Common myeloid progenitor, CD34-positive (primary cell): ENCODE measurements at regions not wholly inside any gene's neighbourhood (a gene's known extent, or its start where the extent isn't known, plus 50 kb on each side); places are given as distances from the start of the nearest gene placed in this dataset.

ENCODE experiments used
- CTCF ChIA-PET: fragments of 350-600 bp; sonication (Branson Sonifier 250); formaldehyde crosslinking; loops from one replicate; lab custom pipeline; 2021; ENCODE audit warnings: antibody characterized with exemption; lab: Charles Lee
- POLR2A ChIA-PET: fragments of 350-600 bp; sonication (Branson Sonifier 250); formaldehyde crosslinking; loops from one replicate; lab custom pipeline; 2021; ENCODE audit warnings: antibody characterized with exemption; lab: Charles Lee
- DNase-seq, 3 donors: peaks; one replicate each; pipeline versions ENCODE4 v3.0.0 to v3.0.0-alpha.2; 2013
- H3K27ac ChIP-seq, 2 experiments: 1 replicate in 1 of 2; 2 replicates in 1 of 2; pipeline ENCODE4 v1.7.0; 2013; ENCODE audit warnings: inconsistent platforms in 2 of 2, low read length in 2 of 2, mild to moderate bottlenecking in 2 of 2, low read depth in 1 of 2, moderate library complexity in 1 of 2; ENCODE audit not compliant: severe bottlenecking in 2 of 2, insufficient read depth in 1 of 2, poor library complexity in 1 of 2
- H3K27me3 ChIP-seq, 5 experiments: replicated peaks in 2 of 5; 1 replicate in 3 of 5; 2 replicates in 2 of 5; pipeline versions ENCODE4 v1.6.1 to v1.7.0; 2013; ENCODE audit warnings: low read length in 4 of 5, mild to moderate bottlenecking in 2 of 5, moderate library complexity in 2 of 5, inconsistent platforms in 1 of 5; ENCODE audit not compliant: insufficient read depth in 5 of 5, control insufficient read depth in 4 of 5
- H3K36me3 ChIP-seq, 4 experiments: 1 replicate in 2 of 4; 2 replicates in 2 of 4; pipeline versions ENCODE4 v1.6.1 to v1.7.0; 2013; ENCODE audit warnings: low read length in 3 of 4, control low read depth in 1 of 4, mild to moderate bottlenecking in 1 of 4; ENCODE audit not compliant: control insufficient read depth in 4 of 4, insufficient read depth in 4 of 4
- H3K4me1 ChIP-seq, 4 experiments: 1 replicate in 3 of 4; 2 replicates in 1 of 4; pipeline versions ENCODE4 v1.6.1 to v1.7.1; 2013; ENCODE audit warnings: low read length in 3 of 4, mild to moderate bottlenecking in 3 of 4, control low read depth in 1 of 4, inconsistent platforms in 1 of 4, moderate library complexity in 1 of 4; ENCODE audit not compliant: control insufficient read depth in 4 of 4, insufficient read depth in 4 of 4; ENCODE audit errors: control extremely low read depth in 1 of 4
- H3K4me3 ChIP-seq, 7 experiments: 1 replicate in 4 of 7; 2 replicates in 3 of 7; pipeline versions ENCODE4 v1.5.1 to v1.7.0; 2013; ENCODE audit warnings: mild to moderate bottlenecking in 7 of 7, low read length in 6 of 7, moderate library complexity in 6 of 7, inconsistent platforms in 2 of 7, low read depth in 2 of 7, control low read depth in 1 of 7; ENCODE audit not compliant: insufficient read depth in 4 of 7, control insufficient read depth in 1 of 7; ENCODE audit errors: extremely low read depth in 1 of 7
- H3K9me3 ChIP-seq, 5 experiments: 1 replicate in 4 of 5; 2 replicates in 1 of 5; pipeline versions ENCODE4 v1.6.1 to v1.7.1; 2013; ENCODE audit warnings: low read length in 4 of 5, mild to moderate bottlenecking in 2 of 5, inconsistent platforms in 1 of 5, low read depth in 1 of 5, moderate library complexity in 1 of 5; ENCODE audit not compliant: control insufficient read depth in 4 of 5, insufficient read depth in 2 of 5; ENCODE audit errors: control extremely low read depth in 1 of 5
- WGBS: methylation state at CpG from one replicate; pipeline ENCODE4 v1.1.5; 2013; ENCODE audit not compliant: insufficient coverage; 5-methylcytosine and 5-hydroxymethylcytosine counted together

DNA sequence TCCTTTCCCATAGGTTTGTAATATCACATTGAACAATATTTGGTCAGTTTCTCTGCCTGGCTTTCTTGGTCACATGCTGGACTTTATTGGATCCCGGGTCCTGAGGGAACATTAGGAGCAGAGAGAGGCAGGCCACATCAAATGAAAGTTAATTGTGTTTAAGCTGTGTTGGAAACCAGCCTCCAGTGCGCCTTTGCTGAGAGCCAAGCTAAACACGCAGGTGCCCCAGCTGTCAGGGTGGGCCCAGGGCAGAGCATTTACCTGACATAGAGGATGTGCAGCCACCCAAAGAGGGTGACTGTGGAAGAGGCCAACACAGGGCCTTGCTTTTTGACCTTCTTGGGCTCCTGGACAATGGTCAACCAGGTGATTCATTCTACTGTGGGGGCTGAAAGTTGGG lies 149.3 kb downstream of the EBLN2 start:
- ChIA-PET POLR2A (no interaction called here), CTCF (no interaction called here)
- H3K4me1 ChIP-seq: no peaks in the 10 kb centered on the region
- no peak for DNase-seq
- H3K27ac ChIP-seq: no peak overlapping the region
- H3K9me3 ChIP-seq: no peaks in the 10 kb centered on the region
- WGBS: 93% methylated on average over 3 of the region's 3 CpGs
- H3K36me3 ChIP-seq: no peaks in the 10 kb centered on the region
- no peaks in the 10 kb centered on the region for H3K27me3 ChIP-seq
- no peak overlapping the region for H3K4me3 ChIP-seq

GRCh38 chr3:73212683-73213082 lies 151.2 kb downstream of the EBLN2 start:
- no peak for DNase-seq
- Histone ChIP-seq H3K36me3 (no peaks in the 10 kb centered on the region), H3K4me1 (no peaks in the 10 kb centered on the region), H3K27ac (no peak overlapping the region), H3K9me3 (no peaks in the 10 kb centered on the region), H3K27me3 (no peaks in the 10 kb centered on the region), H3K4me3 (no peak overlapping the region)
- POLR2A ChIA-PET: no interaction called here
- CTCF ChIA-PET: no interaction called here
- WGBS: no CpG with 5 or more reads among the region's 3 CpGs

DNA sequence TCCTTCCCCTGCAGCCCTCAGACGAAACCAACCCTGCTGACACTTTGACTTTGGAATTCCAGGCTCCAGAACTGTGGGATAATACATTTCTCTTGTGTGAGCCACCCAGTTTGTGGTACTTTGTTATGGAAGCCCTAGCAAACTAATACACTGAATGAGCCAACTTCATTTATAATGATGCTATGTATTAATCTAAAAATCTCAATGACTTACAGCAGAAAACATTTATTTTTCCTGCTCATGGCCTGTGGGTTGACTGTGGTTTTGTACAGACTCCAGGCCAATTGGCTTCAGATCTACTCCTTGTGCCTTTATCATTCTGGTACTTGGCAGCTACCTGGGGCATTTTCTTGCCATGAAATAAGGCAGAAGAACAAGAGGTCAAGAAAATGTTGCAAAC lies 152.4 kb downstream of the EBLN2 start:
- Histone ChIP-seq H3K9me3 (no peaks in the 10 kb centered on the region), H3K36me3 (no peaks in the 10 kb centered on the region), H3K4me1 (no peaks in the 10 kb centered on the region), H3K27ac (no peak overlapping the region), H3K27me3 (no peaks in the 10 kb centered on the region), H3K4me3 (no peak overlapping the region)
- ChIA-PET CTCF (no interaction called here), POLR2A (no interaction called here)
- 100% methylated on average over 1 of the region's 1 CpG for WGBS
- DNase-seq: no peak

DNA sequence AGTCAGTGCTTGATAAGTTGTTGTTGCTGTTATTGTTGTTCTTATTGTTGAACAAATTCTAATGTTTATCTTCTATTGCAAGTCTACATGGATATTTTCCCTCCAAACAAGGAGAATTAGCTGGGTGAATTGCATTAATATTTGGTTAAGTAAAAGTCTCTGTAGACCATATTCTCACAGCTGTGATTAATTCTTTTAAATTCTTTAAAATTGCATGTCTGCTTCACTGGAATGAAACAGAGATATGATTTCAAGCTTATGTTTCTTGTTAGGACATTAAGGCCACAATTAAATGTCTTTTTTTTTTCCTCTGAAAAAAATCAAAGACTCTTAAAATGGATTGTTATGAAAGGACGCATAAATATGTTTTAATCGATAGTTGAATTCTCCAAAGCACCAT lies 153.4 kb downstream of the EBLN2 start:
- WGBS: no CpG with 5 or more reads among the region's 2 CpGs
- H3K27ac ChIP-seq: no peak overlapping the region
- H3K36me3 ChIP-seq: no peaks in the 10 kb centered on the region
- DNase-seq: no peak
- no peaks in the 10 kb centered on the region for H3K9me3 ChIP-seq
- no peak overlapping the region for H3K4me3 ChIP-seq
- POLR2A ChIA-PET: no interaction called here
- no peaks in the 10 kb centered on the region for H3K4me1 ChIP-seq
- CTCF ChIA-PET: no interaction called here
- H3K27me3 ChIP-seq: no peaks in the 10 kb centered on the region

GRCh38 chr3:73215281-73215680 lies 153.8 kb downstream of the EBLN2 start:
- Histone ChIP-seq H3K9me3 (no peaks in the 10 kb centered on the region), H3K36me3 (no peaks in the 10 kb centered on the region), H3K27me3 (no peaks in the 10 kb centered on the region), H3K27ac (no peak overlapping the region), H3K4me3 (no peak overlapping the region), H3K4me1 (no peaks in the 10 kb centered on the region)
- DNase-seq: no peak
- ChIA-PET CTCF (no interaction called here), POLR2A (no interaction called here)
- no CpG with 5 or more reads among the region's 1 CpG for WGBS

GRCh38 chr3:73215901-73216300 lies 154.4 kb downstream of the EBLN2 start:
- ChIA-PET CTCF (interaction anchor here (0.7 kb wide), 1 partner anchor 233 kb away, joined by 3 read pairs; no protein-coding TSS in a partner anchor), POLR2A (no interaction called here)
- WGBS: 90% methylated on average over 3 of the region's 4 CpGs

DNA sequence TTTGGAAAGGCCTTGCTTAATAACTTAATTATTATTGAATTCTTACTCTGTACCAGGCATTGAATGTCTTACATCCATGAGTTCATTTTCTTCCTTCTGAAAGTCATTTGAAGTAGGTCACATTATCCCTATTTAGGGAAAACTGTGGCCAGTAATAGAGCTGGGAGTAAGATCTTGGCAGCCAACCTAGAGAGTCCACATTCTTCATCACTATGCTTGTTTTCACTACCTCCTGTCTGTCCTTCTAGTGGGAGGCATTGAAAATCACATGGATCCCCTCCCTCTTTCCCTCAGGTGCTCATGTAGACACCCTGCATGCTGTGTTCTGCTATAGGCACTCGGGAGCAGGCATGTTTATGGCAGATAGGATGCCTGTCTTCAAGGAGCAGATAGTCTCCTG lies 154.9 kb downstream of the EBLN2 start:
- Histone ChIP-seq H3K4me1 (no peaks in the 10 kb centered on the region), H3K27ac (no peak overlapping the region), H3K4me3 (no peak overlapping the region), H3K9me3 (no peaks in the 10 kb centered on the region), H3K36me3 (no peaks in the 10 kb centered on the region), H3K27me3 (no peaks in the 10 kb centered on the region)
- DNase-seq: no peak
- ChIA-PET CTCF (interaction anchor here (0.7 kb wide), 1 partner anchor 233 kb away, joined by 3 read pairs; no protein-coding TSS in a partner anchor), POLR2A (no interaction called here)
- 100% methylated on average over 1 of the region's 1 CpG for WGBS

More at GRCh38 chr3:73215901-73216300, 154.4 kb downstream of the EBLN2 start:
- H3K4me1 ChIP-seq: no peaks in the 10 kb centered on the region
- H3K27me3 ChIP-seq: no peaks in the 10 kb centered on the region
- no peaks in the 10 kb centered on the region for H3K36me3 ChIP-seq
- no peak overlapping the region for H3K27ac ChIP-seq
- no peaks in the 10 kb centered on the region for H3K9me3 ChIP-seq
- H3K4me3 ChIP-seq: no peak overlapping the region
- DNase-seq: no peak
